Panc1 (cell line): ENCODE measurements at regions not wholly inside any gene's neighbourhood (a gene's known extent, or its start where the extent isn't known, plus 50 kb on each side); places are given as distances from the start of the nearest gene placed in this dataset.

Experiments used
- ATAC-seq: fragments of 200-7000 bp; cut with Tn5 transposase; 2 replicates; pipeline ENCODE4 v1.9.1; 2020; ENCODE audit warnings: mild to moderate bottlenecking, moderate library complexity
- BruUV-seq: library from RNA; stranded (reverse); fragments of 400-500 nt; replicated peaks from 2 replicates; lab custom pipeline; 2021; lab: Mats Ljungman, UMichigan
- CTCF ChIA-PET: fragments of 300-600 bp; sonication (Branson Sonifier 250); formaldehyde crosslinking; loops from one replicate; lab custom pipeline; 2022; ENCODE audit warnings: antibody characterized with exemption; lab: Charles Lee
- POLR2A ChIA-PET: fragments of 300-600 bp; sonication (Branson Sonifier 250); formaldehyde crosslinking; loops from one replicate; lab custom pipeline; 2022; ENCODE audit warnings: antibody characterized with exemption; lab: Charles Lee
- DNase-seq: peaks from one replicate; pipeline ENCODE4 v3.0.0-alpha.2; 2010; ENCODE audit warnings: low read depth, low spot score
- H3K27ac ChIP-seq: 2 replicates; pipeline ENCODE4 v1.5.1; 2011; ENCODE audit warnings: mild to moderate bottlenecking, low read length, inconsistent platforms
- H3K27me3 ChIP-seq: fragments of 200-500 bp; sonication (Bioruptor generic); 2 replicates; pipeline ENCODE4 v1.6.0; 2014; ENCODE audit warnings: low read length, inconsistent platforms; ENCODE audit not compliant: control insufficient read depth, insufficient read depth
- H3K36me3 ChIP-seq: fragments of 200-500 bp; sonication (Bioruptor generic); 2 replicates; pipeline ENCODE4 v1.5.1; 2014; ENCODE audit warnings: inconsistent platforms, mild to moderate bottlenecking, low read length, moderate library complexity; ENCODE audit not compliant: control insufficient read depth, insufficient read depth
- H3K4me1 ChIP-seq: 2 replicates; pipeline ENCODE4 v1.5.1; 2011; ENCODE audit warnings: inconsistent platforms, mild to moderate bottlenecking, low read length, moderate library complexity; ENCODE audit not compliant: control insufficient read depth, insufficient read depth
- H3K4me3 ChIP-seq, 2 experiments: 2 replicates each; pipeline ENCODE4 v1.5.1; 2011 to 2012; ENCODE audit warnings: low read depth in 2 of 2, low read length in 2 of 2, mild to moderate bottlenecking in 2 of 2, inconsistent platforms in 1 of 2, moderate library complexity in 1 of 2
- H3K9me3 ChIP-seq: fragments of 200-500 bp; sonication (Bioruptor generic); 2 replicates; pipeline ENCODE4 v1.5.1; 2014; ENCODE audit warnings: low read depth, mild to moderate bottlenecking, inconsistent platforms, low read length, moderate library complexity; ENCODE audit not compliant: control insufficient read depth, insufficient read depth
- CTCF ChIP-seq: fragments of 450-650 bp; IDR thresholded peaks from 2 replicates; pipeline ENCODE4 v1.5.1; 2017; ENCODE audit warnings: mild to moderate bottlenecking
- POLR2AphosphoS5 ChIP-seq: IDR thresholded peaks from 2 replicates; pipeline ENCODE4 v1.6.1; 2012; ENCODE audit warnings: mild to moderate bottlenecking, low read depth, low read length, moderate library complexity
- SIN3A ChIP-seq: IDR thresholded peaks from 2 replicates; pipeline ENCODE4 v1.6.1; 2012; ENCODE audit warnings: low read depth, mild to moderate bottlenecking, low read length, moderate library complexity, borderline replicate concordance; ENCODE audit not compliant: insufficient read depth
- TCF7L2 ChIP-seq: IDR thresholded peaks from 2 replicates; pipeline ENCODE4 v1.6.1; 2011; ENCODE audit warnings: mild to moderate bottlenecking, low read depth, low read length, inconsistent platforms
- in situ Hi-C: cut with HindIII; loops from 2 replicates; pipeline ENCODE4 v1.10.0; 2016; ENCODE audit warnings: low sequenced_read_pairs, low pct_unique_long_range_greater_than_20kb
- intact Hi-C: fragments of 100-400 bp; cut with micrococcal nuclease; formaldehyde crosslinking; loops from one replicate; pipeline ENCODE4 v1.10.0; 2022; ENCODE audit not compliant: unreplicated experiment
- TF ChIP-seq, protein P1 (sequence below), 2 experiments: IDR thresholded peaks; 2 replicates each; pipeline ENCODE4 v1.6.1; 2011 to 2012; ENCODE audit warnings: low read depth in 2 of 2, control low read depth in 1 of 2, low read length in 1 of 2, mild to moderate bottlenecking in 1 of 2, moderate library complexity in 1 of 2; ENCODE audit not compliant: insufficient read depth in 1 of 2

GRCh38 chr12:41778934-41779333 lies 365.7 kb downstream of the GXYLT1 start:
- BruUV-seq, result no TSS peak
- ATAC-seq, result no peak
- CTCF ChIA-PET, result no interaction called here
- no peaks in the 10 kb centered on the region for H3K9me3 ChIP-seq
- intact Hi-C loops, result no loop called here
- no peak for DNase-seq
- no peak for TF ChIP-seq TCF7L2
- TF ChIP-seq CTCF, result no peak
- TF ChIP-seq, protein P1, sequence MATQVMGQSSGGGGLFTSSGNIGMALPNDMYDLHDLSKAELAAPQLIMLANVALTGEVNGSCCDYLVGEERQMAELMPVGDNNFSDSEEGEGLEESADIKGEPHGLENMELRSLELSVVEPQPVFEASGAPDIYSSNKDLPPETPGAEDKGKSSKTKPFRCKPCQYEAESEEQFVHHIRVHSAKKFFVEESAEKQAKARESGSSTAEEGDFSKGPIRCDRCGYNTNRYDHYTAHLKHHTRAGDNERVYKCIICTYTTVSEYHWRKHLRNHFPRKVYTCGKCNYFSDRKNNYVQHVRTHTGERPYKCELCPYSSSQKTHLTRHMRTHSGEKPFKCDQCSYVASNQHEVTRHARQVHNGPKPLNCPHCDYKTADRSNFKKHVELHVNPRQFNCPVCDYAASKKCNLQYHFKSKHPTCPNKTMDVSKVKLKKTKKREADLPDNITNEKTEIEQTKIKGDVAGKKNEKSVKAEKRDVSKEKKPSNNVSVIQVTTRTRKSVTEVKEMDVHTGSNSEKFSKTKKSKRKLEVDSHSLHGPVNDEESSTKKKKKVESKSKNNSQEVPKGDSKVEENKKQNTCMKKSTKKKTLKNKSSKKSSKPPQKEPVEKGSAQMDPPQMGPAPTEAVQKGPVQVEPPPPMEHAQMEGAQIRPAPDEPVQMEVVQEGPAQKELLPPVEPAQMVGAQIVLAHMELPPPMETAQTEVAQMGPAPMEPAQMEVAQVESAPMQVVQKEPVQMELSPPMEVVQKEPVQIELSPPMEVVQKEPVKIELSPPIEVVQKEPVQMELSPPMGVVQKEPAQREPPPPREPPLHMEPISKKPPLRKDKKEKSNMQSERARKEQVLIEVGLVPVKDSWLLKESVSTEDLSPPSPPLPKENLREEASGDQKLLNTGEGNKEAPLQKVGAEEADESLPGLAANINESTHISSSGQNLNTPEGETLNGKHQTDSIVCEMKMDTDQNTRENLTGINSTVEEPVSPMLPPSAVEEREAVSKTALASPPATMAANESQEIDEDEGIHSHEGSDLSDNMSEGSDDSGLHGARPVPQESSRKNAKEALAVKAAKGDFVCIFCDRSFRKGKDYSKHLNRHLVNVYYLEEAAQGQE (IDR thresholded peaks at IDR 0.05; ENCODE audit: insufficient read depth in 1 of 2, low read depth in 2 of 2, low read length in 1 of 2), result no peak
- TF ChIP-seq POLR2AphosphoS5, result no peak
- TF ChIP-seq SIN3A, result no peak
- no peaks in the 10 kb centered on the region for H3K36me3 ChIP-seq
- no peak overlapping the region for H3K4me3 ChIP-seq
- in situ Hi-C loops, result no loop called here
- no peak overlapping the region for H3K27ac ChIP-seq
- H3K4me1 ChIP-seq, result no peaks in the 10 kb centered on the region
- no peaks in the 10 kb centered on the region for H3K27me3 ChIP-seq
- POLR2A ChIA-PET, result no interaction called here

DNA sequence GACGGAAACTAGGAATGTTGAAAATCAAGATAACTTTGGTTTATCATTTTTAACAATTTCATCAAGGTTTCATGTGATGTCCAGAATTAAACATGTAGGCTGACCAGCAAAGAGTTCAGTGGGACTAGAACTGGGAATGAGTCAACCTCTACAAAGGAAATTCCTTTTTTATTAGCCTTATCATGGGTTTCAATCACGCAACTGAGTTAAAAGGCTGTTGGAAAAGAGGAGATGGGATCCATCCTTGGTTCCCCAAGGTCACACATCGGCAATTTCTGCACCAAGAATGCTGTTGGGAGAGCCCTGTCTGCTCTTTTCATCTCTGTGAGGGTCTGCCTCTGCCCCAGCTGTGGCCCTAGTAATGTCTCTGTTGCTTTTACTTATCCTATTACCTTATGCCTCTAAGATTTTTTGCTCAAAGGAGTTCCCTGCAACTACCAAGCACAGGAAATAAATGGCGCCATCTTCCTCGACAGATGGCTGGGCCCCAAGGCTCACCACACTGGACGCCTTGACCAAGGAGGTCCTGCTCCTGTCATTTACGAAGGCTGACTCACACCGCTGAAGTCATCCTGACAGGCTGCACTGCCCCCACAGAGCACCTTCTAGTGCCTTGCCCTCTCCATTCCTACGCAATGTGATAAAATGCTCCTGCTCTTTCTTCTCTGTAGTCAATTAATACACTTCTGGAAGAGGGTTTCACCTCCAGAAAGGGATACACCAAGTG lies 367.4 kb downstream of the GXYLT1 start:
- no TSS peak for BruUV-seq
- Histone ChIP-seq H3K4me3 (no peak overlapping the region), H3K36me3 (no peaks in the 10 kb centered on the region), H3K9me3 (no peaks in the 10 kb centered on the region), H3K27me3 (no peaks in the 10 kb centered on the region), H3K4me1 (no peaks in the 10 kb centered on the region), H3K27ac (no peak overlapping the region)
- ATAC-seq (no peak), DNase-seq (no peak)
- in situ Hi-C loops (no loop called here), intact Hi-C loops (no loop called here)
- POLR2A ChIA-PET, result no interaction called here
- no peak for TF ChIP-seq CTCF
- no peak for TF ChIP-seq POLR2AphosphoS5
- no peak for TF ChIP-seq SIN3A
- no peak for TF ChIP-seq TCF7L2
- TF ChIP-seq, protein P1 (IDR thresholded peaks at IDR 0.05; ENCODE audit: insufficient read depth in 1 of 2, low read depth in 2 of 2, low read length in 1 of 2), result no peak
- CTCF ChIA-PET, result no interaction called here
